ENCODE measurements at regions not wholly inside any gene's neighbourhood (a gene's known extent, or its start where the extent isn't known, plus 50 kb on each side); places are given as distances from the start of the nearest gene placed in this dataset.

DNA sequence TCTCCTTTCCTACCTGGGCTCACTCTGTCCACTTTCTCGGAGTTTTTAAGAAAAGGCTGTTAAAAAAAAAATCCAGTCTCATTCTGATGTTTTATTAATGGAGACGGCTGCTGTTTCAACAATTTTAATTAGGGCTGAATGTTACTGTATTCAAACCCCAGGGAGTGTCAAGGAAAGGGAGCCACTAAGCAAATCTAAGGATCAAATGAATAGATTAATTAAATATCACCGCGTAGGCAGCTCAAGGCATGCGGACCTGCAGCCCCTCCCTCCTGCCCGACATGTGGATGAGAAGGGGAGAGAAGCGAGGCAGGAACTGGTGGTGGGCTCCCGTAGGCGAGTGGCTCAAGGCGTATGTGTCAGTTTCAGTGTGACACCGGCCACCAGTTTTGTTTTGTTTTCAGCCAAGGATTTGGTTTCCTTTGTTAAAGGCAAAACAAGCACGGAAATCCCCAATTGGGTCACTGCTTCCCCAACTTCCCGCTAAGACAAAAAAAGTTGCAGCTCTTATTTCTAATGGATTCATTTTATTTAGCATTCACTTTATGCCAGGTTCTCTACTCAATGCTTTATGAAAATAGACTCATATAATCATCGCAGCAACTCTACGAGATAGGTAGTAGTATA is 110.6 kb downstream of the GP2 start:
- POLR2A ChIA-PET = no interaction called here
- no peak overlapping the region for H3K27ac ChIP-seq
- WGBS (ENCODE audit: missing lambda C conversion rate) = 29% methylated on average over 15 of the region's 15 CpGs
- CTCF ChIA-PET = no interaction called here
- H3K4me2 ChIP-seq = no peak overlapping the region
- DNase-seq (ENCODE audit: low read depth in 1 of 2, low spot score in 1 of 2) (no peak), ATAC-seq (no peak), FAIRE-seq (no peak)
- no peak overlapping the region for H3K4me3 ChIP-seq
- no peaks in the 10 kb centered on the region for H3K9me3 ChIP-seq
- no peak for TF ChIP-seq BHLHE40 (IDR thresholded peaks at IDR 0.05; ENCODE audit: low read depth, low read length)
- TF ChIP-seq, protein P1, sequence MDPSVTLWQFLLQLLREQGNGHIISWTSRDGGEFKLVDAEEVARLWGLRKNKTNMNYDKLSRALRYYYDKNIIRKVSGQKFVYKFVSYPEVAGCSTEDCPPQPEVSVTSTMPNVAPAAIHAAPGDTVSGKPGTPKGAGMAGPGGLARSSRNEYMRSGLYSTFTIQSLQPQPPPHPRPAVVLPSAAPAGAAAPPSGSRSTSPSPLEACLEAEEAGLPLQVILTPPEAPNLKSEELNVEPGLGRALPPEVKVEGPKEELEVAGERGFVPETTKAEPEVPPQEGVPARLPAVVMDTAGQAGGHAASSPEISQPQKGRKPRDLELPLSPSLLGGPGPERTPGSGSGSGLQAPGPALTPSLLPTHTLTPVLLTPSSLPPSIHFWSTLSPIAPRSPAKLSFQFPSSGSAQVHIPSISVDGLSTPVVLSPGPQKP (IDR thresholded peaks at IDR 0.05; ENCODE audit: low read depth, low read length) = no peak
- TF ChIP-seq, protein P2, sequence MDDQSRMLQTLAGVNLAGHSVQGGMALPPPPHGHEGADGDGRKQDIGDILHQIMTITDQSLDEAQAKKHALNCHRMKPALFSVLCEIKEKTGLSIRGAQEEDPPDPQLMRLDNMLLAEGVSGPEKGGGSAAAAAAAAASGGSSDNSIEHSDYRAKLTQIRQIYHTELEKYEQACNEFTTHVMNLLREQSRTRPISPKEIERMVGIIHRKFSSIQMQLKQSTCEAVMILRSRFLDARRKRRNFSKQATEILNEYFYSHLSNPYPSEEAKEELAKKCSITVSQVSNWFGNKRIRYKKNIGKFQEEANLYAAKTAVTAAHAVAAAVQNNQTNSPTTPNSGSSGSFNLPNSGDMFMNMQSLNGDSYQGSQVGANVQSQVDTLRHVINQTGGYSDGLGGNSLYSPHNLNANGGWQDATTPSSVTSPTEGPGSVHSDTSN (IDR thresholded peaks at IDR 0.05) = no peak
- no peak for TF ChIP-seq HOXB13 (CRISPR knock-in tag; IDR thresholded peaks at IDR 0.05; ENCODE audit: low read depth)
- no peak for TF ChIP-seq NFE2L2 (conservative IDR thresholded peaks at IDR 0.05; ENCODE audit: low read length)
- TF ChIP-seq POLR2AphosphoS2 (conservative IDR thresholded peaks at IDR 0.05; ENCODE audit: low read length) = no peak
- TF ChIP-seq JUN (IDR thresholded peaks at IDR 0.05) = no peak
- no peak for TF ChIP-seq ZC3H11A (IDR thresholded peaks at IDR 0.05)
- TF ChIP-seq CBX8 (IDR thresholded peaks at IDR 0.05) = no peak
- TF ChIP-seq TFCP2L1 (CRISPR knock-in tag; IDR thresholded peaks at IDR 0.05) = no peak
- no peak for TF ChIP-seq MAFK (IDR thresholded peaks at IDR 0.05; ENCODE audit: partially characterized antibody)
- TF ChIP-seq, protein P3, sequence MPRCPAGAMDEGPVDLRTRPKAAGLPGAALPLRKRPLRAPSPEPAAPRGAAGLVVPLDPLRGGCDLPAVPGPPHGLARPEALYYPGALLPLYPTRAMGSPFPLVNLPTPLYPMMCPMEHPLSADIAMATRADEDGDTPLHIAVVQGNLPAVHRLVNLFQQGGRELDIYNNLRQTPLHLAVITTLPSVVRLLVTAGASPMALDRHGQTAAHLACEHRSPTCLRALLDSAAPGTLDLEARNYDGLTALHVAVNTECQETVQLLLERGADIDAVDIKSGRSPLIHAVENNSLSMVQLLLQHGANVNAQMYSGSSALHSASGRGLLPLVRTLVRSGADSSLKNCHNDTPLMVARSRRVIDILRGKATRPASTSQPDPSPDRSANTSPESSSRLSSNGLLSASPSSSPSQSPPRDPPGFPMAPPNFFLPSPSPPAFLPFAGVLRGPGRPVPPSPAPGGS (IDR thresholded peaks at IDR 0.05) = no peak
- no peak for TF ChIP-seq CHD2 (IDR thresholded peaks at IDR 0.05; ENCODE audit: low read length, partially characterized antibody)
- TF ChIP-seq RFX5 (IDR thresholded peaks at IDR 0.05) = no peak
- no peak for TF ChIP-seq NR3C1 (IDR thresholded peaks at IDR 0.05)
- TF ChIP-seq EP300 (IDR thresholded peaks at IDR 0.05) = no peak
- TF ChIP-seq ZSCAN20 (CRISPR knock-in tag; IDR thresholded peaks at IDR 0.05) = no peak
- no peak for TF ChIP-seq TP53 (CRISPR knock-in tag; IDR thresholded peaks at IDR 0.05)
- no peaks in the 10 kb centered on the region for H3K4me1 ChIP-seq

DNA sequence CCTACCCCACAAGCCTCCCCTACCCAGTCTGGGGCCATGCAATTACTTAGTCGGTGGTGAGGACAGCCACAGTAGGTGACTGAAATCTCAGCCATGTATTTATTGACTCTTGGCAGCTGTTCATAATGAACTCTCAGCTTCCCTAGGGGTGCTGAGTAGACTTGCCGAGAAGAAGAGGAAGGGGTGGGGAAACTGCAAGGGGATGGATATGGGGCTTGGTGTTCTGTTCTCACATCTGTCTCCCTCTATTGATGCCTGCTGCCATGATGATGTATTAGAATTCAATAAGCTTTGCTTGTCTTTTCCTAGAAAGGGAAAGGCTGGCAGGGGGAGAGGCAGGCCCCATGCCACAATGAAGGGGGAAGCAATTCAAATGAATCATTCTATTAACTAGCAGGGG is 112.9 kb downstream of the GP2 start:
- Histone ChIP-seq H3K27ac (no peak overlapping the region), H3K4me1 (no peaks in the 10 kb centered on the region), H3K9me3 (no peaks in the 10 kb centered on the region), H3K4me3 (no peak overlapping the region), H3K4me2 (no peak overlapping the region)
- CTCF ChIA-PET = interaction anchor here (0.7 to 1.1 kb wide), 2 partner anchors 10 to 25 kb away, joined by 3 read pairs; no protein-coding TSS in a partner anchor
- POLR2A ChIA-PET = no interaction called here
- TF ChIP-seq HEYL (CRISPR knock-in tag; IDR thresholded peaks at IDR 0.05) (no peak), HOXA7 (CRISPR knock-in tag; IDR thresholded peaks at IDR 0.05) (no peak), RCOR1 (IDR thresholded peaks at IDR 0.05; ENCODE audit: low read depth, low read length) (no peak), CEBPB (IDR thresholded peaks at IDR 0.05) (no peak), CBX2 (IDR thresholded peaks at IDR 0.05; ENCODE audit: borderline replicate concordance, low read depth) (no peak), HOXB13 (CRISPR knock-in tag; IDR thresholded peaks at IDR 0.05; ENCODE audit: low read depth) (no peak), RFX5 (IDR thresholded peaks at IDR 0.05) (no peak), ESRRA (IDR thresholded peaks at IDR 0.05; ENCODE audit: borderline replicate concordance, low read length) (no peak), CHD2 (IDR thresholded peaks at IDR 0.05; ENCODE audit: low read length, partially characterized antibody) (no peak), FOSL2 (IDR thresholded peaks at IDR 0.05) (no peak), FOSL2 (CRISPR knock-in tag; IDR thresholded peaks at IDR 0.05) (no peak), CBX8 (IDR thresholded peaks at IDR 0.05) (no peak), HDAC2 (IDR thresholded peaks at IDR 0.05) (no peak), EP300 (IDR thresholded peaks at IDR 0.05) (no peak), EHF (CRISPR knock-in tag; IDR thresholded peaks at IDR 0.05) (no peak), MYC (IDR thresholded peaks at IDR 0.05; ENCODE audit: borderline replicate concordance, low read length) (no peak), CHD4 (IDR thresholded peaks at IDR 0.05; ENCODE audit: borderline replicate concordance) (no peak)
- TF ChIP-seq, protein P4, sequence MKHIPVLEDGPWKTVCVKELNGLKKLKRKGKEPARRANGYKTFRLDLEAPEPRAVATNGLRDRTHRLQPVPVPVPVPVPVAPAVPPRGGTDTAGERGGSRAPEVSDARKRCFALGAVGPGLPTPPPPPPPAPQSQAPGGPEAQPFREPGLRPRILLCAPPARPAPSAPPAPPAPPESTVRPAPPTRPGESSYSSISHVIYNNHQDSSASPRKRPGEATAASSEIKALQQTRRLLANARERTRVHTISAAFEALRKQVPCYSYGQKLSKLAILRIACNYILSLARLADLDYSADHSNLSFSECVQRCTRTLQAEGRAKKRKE (CRISPR knock-in tag; IDR thresholded peaks at IDR 0.05; ENCODE audit: low read depth) = no peak
- TF ChIP-seq, protein P5, sequence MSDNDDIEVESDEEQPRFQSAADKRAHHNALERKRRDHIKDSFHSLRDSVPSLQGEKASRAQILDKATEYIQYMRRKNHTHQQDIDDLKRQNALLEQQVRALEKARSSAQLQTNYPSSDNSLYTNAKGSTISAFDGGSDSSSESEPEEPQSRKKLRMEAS (IDR thresholded peaks at IDR 0.05) = no peak
- FAIRE-seq = no peak
- 0% methylated on average over 2 of the region's 2 CpGs for WGBS (ENCODE audit: missing lambda C conversion rate)
- no peak for ATAC-seq
- no peak for DNase-seq (ENCODE audit: low read depth in 1 of 2, low spot score in 1 of 2)

Measured in A549 (cell line).